WTC11 (cell line): ENCODE measurements at regions not wholly inside any gene's neighbourhood (a gene's known extent, or its start where the extent isn't known, plus 50 kb on each side); places are given as distances from the start of the nearest gene placed in this dataset.

Source experiments
- CREM ChIP-seq: sonication (generic); formaldehyde crosslinking; IDR thresholded peaks from 2 replicates; pipeline ENCODE4 v1.8.1; 2022; ENCODE audit warnings: mild to moderate bottlenecking, missing genetic modification reagents, moderate library complexity
- NR1H2 ChIP-seq: sonication (generic); formaldehyde crosslinking; IDR thresholded peaks from 2 replicates; pipeline ENCODE4 v1.9.0; 2021; ENCODE audit warnings: mild to moderate bottlenecking, moderate library complexity, missing genetic modification reagents
- RORB ChIP-seq: fragments of 250-450 bp; sonication (Bioruptor Pico); IDR thresholded peaks from 2 replicates; pipeline ENCODE4 v1.9.0; 2021; ENCODE audit warnings: mild to moderate bottlenecking
- SP1 ChIP-seq: sonication (generic); formaldehyde crosslinking; conservative IDR thresholded peaks from 2 replicates; pipeline ENCODE4 v1.8.1; 2022; ENCODE audit warnings: missing genetic modification reagents
- TP53 ChIP-seq: sonication (generic); formaldehyde crosslinking; IDR thresholded peaks from 2 replicates; pipeline ENCODE4 v1.8.1; 2023; ENCODE audit warnings: mild to moderate bottlenecking, missing genetic modification reagents
- ZNF121 ChIP-seq: sonication (generic); formaldehyde crosslinking; IDR thresholded peaks from 2 replicates; pipeline ENCODE4 v1.8.0; 2023; ENCODE audit warnings: missing genetic modification reagents
- TF ChIP-seq, protein P1 (sequence below): fragments of 200-600 bp; IDR thresholded peaks from 2 replicates; pipeline ENCODE4 v1.8.0; 2022; ENCODE audit warnings: antibody characterized with exemption
- TF ChIP-seq, protein P2 (sequence below): sonication (generic); formaldehyde crosslinking; IDR thresholded peaks from 2 replicates; pipeline ENCODE4 v1.8.0; 2023; ENCODE audit warnings: mild to moderate bottlenecking, missing genetic modification reagents
- TF ChIP-seq, protein P3 (sequence below): sonication (generic); formaldehyde crosslinking; IDR thresholded peaks from 2 replicates; pipeline ENCODE4 v1.8.1; 2023; ENCODE audit warnings: mild to moderate bottlenecking, missing genetic modification reagents, moderate library complexity
- TF ChIP-seq, protein P4 (sequence below): fragments of 250-450 bp; sonication (Bioruptor Pico); IDR thresholded peaks from 2 replicates; pipeline ENCODE4 v1.9.0; 2021; ENCODE audit warnings: mild to moderate bottlenecking, borderline replicate concordance
- TF ChIP-seq, protein P5 (sequence below): sonication (generic); formaldehyde crosslinking; IDR thresholded peaks from 2 replicates; pipeline ENCODE4 v1.8.1; 2023; ENCODE audit warnings: mild to moderate bottlenecking, missing genetic modification reagents, borderline replicate concordance
- TF ChIP-seq, protein P6 (sequence below): sonication (generic); formaldehyde crosslinking; IDR thresholded peaks from 2 replicates; pipeline ENCODE4 v1.8.1; 2022; ENCODE audit warnings: low read depth, missing genetic modification reagents, borderline replicate concordance

DNA sequence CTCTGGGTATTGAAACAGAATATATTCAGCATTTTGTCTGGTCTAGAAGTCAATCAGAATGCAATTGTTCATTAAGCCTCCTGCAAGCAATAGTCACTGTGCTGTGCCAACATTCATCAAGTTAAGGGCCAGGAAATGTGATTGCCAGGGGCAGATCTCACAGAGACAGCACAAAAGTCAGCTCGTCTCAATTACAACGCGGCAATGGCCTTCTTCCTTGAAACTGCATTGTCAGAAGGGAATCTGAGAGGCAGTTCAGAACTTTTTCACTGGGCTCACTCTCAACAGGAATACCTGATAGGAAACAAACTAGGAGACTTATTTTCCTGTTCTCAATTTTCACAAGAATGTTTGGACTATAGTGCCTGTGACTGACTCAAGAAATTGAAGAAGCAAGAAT is 131.1 kb upstream of the NR3C2 start:
- TF ChIP-seq, protein P1, sequence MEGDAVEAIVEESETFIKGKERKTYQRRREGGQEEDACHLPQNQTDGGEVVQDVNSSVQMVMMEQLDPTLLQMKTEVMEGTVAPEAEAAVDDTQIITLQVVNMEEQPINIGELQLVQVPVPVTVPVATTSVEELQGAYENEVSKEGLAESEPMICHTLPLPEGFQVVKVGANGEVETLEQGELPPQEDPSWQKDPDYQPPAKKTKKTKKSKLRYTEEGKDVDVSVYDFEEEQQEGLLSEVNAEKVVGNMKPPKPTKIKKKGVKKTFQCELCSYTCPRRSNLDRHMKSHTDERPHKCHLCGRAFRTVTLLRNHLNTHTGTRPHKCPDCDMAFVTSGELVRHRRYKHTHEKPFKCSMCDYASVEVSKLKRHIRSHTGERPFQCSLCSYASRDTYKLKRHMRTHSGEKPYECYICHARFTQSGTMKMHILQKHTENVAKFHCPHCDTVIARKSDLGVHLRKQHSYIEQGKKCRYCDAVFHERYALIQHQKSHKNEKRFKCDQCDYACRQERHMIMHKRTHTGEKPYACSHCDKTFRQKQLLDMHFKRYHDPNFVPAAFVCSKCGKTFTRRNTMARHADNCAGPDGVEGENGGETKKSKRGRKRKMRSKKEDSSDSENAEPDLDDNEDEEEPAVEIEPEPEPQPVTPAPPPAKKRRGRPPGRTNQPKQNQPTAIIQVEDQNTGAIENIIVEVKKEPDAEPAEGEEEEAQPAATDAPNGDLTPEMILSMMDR = no peak
- TF ChIP-seq RORB (no peak), ZNF121 (CRISPR knock-in tag) (no peak), TP53 (no peak), CREM (CRISPR knock-in tag) (no peak), SP1 (no peak), NR1H2 (no peak)
- TF ChIP-seq, protein P2, sequence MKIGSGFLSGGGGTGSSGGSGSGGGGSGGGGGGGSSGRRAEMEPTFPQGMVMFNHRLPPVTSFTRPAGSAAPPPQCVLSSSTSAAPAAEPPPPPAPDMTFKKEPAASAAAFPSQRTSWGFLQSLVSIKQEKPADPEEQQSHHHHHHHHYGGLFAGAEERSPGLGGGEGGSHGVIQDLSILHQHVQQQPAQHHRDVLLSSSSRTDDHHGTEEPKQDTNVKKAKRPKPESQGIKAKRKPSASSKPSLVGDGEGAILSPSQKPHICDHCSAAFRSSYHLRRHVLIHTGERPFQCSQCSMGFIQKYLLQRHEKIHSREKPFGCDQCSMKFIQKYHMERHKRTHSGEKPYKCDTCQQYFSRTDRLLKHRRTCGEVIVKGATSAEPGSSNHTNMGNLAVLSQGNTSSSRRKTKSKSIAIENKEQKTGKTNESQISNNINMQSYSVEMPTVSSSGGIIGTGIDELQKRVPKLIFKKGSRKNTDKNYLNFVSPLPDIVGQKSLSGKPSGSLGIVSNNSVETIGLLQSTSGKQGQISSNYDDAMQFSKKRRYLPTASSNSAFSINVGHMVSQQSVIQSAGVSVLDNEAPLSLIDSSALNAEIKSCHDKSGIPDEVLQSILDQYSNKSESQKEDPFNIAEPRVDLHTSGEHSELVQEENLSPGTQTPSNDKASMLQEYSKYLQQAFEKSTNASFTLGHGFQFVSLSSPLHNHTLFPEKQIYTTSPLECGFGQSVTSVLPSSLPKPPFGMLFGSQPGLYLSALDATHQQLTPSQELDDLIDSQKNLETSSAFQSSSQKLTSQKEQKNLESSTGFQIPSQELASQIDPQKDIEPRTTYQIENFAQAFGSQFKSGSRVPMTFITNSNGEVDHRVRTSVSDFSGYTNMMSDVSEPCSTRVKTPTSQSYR (CRISPR knock-in tag) = no peak
- TF ChIP-seq, protein P3, sequence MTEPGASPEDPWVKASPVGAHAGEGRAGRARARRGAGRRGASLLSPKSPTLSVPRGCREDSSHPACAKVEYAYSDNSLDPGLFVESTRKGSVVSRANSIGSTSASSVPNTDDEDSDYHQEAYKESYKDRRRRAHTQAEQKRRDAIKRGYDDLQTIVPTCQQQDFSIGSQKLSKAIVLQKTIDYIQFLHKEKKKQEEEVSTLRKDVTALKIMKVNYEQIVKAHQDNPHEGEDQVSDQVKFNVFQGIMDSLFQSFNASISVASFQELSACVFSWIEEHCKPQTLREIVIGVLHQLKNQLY = no peak
- TF ChIP-seq, protein P4, sequence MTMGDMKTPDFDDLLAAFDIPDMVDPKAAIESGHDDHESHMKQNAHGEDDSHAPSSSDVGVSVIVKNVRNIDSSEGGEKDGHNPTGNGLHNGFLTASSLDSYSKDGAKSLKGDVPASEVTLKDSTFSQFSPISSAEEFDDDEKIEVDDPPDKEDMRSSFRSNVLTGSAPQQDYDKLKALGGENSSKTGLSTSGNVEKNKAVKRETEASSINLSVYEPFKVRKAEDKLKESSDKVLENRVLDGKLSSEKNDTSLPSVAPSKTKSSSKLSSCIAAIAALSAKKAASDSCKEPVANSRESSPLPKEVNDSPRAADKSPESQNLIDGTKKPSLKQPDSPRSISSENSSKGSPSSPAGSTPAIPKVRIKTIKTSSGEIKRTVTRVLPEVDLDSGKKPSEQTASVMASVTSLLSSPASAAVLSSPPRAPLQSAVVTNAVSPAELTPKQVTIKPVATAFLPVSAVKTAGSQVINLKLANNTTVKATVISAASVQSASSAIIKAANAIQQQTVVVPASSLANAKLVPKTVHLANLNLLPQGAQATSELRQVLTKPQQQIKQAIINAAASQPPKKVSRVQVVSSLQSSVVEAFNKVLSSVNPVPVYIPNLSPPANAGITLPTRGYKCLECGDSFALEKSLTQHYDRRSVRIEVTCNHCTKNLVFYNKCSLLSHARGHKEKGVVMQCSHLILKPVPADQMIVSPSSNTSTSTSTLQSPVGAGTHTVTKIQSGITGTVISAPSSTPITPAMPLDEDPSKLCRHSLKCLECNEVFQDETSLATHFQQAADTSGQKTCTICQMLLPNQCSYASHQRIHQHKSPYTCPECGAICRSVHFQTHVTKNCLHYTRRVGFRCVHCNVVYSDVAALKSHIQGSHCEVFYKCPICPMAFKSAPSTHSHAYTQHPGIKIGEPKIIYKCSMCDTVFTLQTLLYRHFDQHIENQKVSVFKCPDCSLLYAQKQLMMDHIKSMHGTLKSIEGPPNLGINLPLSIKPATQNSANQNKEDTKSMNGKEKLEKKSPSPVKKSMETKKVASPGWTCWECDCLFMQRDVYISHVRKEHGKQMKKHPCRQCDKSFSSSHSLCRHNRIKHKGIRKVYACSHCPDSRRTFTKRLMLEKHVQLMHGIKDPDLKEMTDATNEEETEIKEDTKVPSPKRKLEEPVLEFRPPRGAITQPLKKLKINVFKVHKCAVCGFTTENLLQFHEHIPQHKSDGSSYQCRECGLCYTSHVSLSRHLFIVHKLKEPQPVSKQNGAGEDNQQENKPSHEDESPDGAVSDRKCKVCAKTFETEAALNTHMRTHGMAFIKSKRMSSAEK = no peak
- TF ChIP-seq, protein P5, sequence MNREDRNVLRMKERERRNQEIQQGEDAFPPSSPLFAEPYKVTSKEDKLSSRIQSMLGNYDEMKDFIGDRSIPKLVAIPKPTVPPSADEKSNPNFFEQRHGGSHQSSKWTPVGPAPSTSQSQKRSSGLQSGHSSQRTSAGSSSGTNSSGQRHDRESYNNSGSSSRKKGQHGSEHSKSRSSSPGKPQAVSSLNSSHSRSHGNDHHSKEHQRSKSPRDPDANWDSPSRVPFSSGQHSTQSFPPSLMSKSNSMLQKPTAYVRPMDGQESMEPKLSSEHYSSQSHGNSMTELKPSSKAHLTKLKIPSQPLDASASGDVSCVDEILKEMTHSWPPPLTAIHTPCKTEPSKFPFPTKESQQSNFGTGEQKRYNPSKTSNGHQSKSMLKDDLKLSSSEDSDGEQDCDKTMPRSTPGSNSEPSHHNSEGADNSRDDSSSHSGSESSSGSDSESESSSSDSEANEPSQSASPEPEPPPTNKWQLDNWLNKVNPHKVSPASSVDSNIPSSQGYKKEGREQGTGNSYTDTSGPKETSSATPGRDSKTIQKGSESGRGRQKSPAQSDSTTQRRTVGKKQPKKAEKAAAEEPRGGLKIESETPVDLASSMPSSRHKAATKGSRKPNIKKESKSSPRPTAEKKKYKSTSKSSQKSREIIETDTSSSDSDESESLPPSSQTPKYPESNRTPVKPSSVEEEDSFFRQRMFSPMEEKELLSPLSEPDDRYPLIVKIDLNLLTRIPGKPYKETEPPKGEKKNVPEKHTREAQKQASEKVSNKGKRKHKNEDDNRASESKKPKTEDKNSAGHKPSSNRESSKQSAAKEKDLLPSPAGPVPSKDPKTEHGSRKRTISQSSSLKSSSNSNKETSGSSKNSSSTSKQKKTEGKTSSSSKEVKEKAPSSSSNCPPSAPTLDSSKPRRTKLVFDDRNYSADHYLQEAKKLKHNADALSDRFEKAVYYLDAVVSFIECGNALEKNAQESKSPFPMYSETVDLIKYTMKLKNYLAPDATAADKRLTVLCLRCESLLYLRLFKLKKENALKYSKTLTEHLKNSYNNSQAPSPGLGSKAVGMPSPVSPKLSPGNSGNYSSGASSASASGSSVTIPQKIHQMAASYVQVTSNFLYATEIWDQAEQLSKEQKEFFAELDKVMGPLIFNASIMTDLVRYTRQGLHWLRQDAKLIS (CRISPR knock-in tag) = no peak
- TF ChIP-seq, protein P6, sequence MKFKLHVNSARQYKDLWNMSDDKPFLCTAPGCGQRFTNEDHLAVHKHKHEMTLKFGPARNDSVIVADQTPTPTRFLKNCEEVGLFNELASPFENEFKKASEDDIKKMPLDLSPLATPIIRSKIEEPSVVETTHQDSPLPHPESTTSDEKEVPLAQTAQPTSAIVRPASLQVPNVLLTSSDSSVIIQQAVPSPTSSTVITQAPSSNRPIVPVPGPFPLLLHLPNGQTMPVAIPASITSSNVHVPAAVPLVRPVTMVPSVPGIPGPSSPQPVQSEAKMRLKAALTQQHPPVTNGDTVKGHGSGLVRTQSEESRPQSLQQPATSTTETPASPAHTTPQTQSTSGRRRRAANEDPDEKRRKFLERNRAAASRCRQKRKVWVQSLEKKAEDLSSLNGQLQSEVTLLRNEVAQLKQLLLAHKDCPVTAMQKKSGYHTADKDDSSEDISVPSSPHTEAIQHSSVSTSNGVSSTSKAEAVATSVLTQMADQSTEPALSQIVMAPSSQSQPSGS = no peak
